ENCODE measurements at regions not wholly inside any gene's neighbourhood (a gene's known extent, or its start where the extent isn't known, plus 50 kb on each side); places are given as distances from the start of the nearest gene placed in this dataset.

GRCh38 chr12:113683574-113683973 lies 211.9 kb upstream of the LHX5 start:
- H3K4me3 ChIP-seq (ENCODE audit: low read length), result no peak overlapping the region
- peaks cover 2% of the 10 kb centered on the region for H3K9me3 ChIP-seq (ENCODE audit: control insufficient read depth, low read length)

GRCh38 chr12:113680868-113681267 lies 209.2 kb upstream of the LHX5 start:
- Histone ChIP-seq H3K36me3 (ENCODE audit: control insufficient read depth, insufficient read depth, low read length, severe bottlenecking) (no peaks in the 10 kb centered on the region), H3K9ac (ENCODE audit: low read length) (no peak overlapping the region), H3K27me3 (replicated peaks; ENCODE audit: control insufficient read depth, insufficient read depth, low read length) (peaks cover 33% of the 10 kb centered on the region), H3K4me3 (ENCODE audit: low read length) (no peak overlapping the region), H3K4me1 (ENCODE audit: control insufficient read depth, insufficient read depth, low read length) (no peaks in the 10 kb centered on the region), H3K9me3 (ENCODE audit: control insufficient read depth, low read length) (peaks cover 2% of the 10 kb centered on the region)
- DNase-seq (ENCODE audit: low read depth), result no peak

More at GRCh38 chr12:113683574-113683973, 211.9 kb upstream of the LHX5 start:
- peaks cover 25% of the 10 kb centered on the region for H3K27me3 ChIP-seq (replicated peaks; ENCODE audit: control insufficient read depth, insufficient read depth, low read length)
- H3K9ac ChIP-seq (ENCODE audit: low read length), result no peak overlapping the region
- no peaks in the 10 kb centered on the region for H3K36me3 ChIP-seq (ENCODE audit: control insufficient read depth, insufficient read depth, low read length, severe bottlenecking)
- no peak for DNase-seq (ENCODE audit: low read depth)
- H3K4me1 ChIP-seq (ENCODE audit: control insufficient read depth, insufficient read depth, low read length), result no peaks in the 10 kb centered on the region

- no peak for DNase-seq (ENCODE audit: low read depth)
- Histone ChIP-seq H3K36me3 (ENCODE audit: control insufficient read depth, insufficient read depth, low read length, severe bottlenecking) (no peaks in the 10 kb centered on the region), H3K9me3 (ENCODE audit: control insufficient read depth, low read length) (peaks cover 2% of the 10 kb centered on the region), H3K27me3 (replicated peaks; ENCODE audit: control insufficient read depth, insufficient read depth, low read length) (peaks cover 36% of the 10 kb centered on the region), H3K9ac (ENCODE audit: low read length) (no peak overlapping the region), H3K4me3 (ENCODE audit: low read length) (no peak overlapping the region), H3K4me1 (ENCODE audit: control insufficient read depth, insufficient read depth, low read length) (no peaks in the 10 kb centered on the region)
These were observed 206.8 kb upstream of the LHX5 start for GRCh38 chr12:113678223-113679119.

GRCh38 chr12:113676547-113676946 lies 204.9 kb upstream of the LHX5 start:
- H3K4me1 ChIP-seq (ENCODE audit: control insufficient read depth, insufficient read depth, low read length), result no peaks in the 10 kb centered on the region
- H3K36me3 ChIP-seq (ENCODE audit: control insufficient read depth, insufficient read depth, low read length, severe bottlenecking), result no peaks in the 10 kb centered on the region
- DNase-seq (ENCODE audit: low read depth), result no peak
- peaks cover 2% of the 10 kb centered on the region for H3K9me3 ChIP-seq (ENCODE audit: control insufficient read depth, low read length)
- H3K4me3 ChIP-seq (ENCODE audit: low read length), result no peak overlapping the region
- no peak overlapping the region for H3K9ac ChIP-seq (ENCODE audit: low read length)
- H3K27me3 ChIP-seq (replicated peaks; ENCODE audit: control insufficient read depth, insufficient read depth, low read length), result peaks cover 35% of the 10 kb centered on the region

- no peak overlapping the region for H3K4me3 ChIP-seq (ENCODE audit: low read length)
- no peaks in the 10 kb centered on the region for H3K36me3 ChIP-seq (ENCODE audit: control insufficient read depth, insufficient read depth, low read length, severe bottlenecking)
- H3K27me3 ChIP-seq (replicated peaks; ENCODE audit: control insufficient read depth, insufficient read depth, low read length), result peaks cover 36% of the 10 kb centered on the region
- peaks cover 2% of the 10 kb centered on the region for H3K9me3 ChIP-seq (ENCODE audit: control insufficient read depth, low read length)
- no peak for DNase-seq (ENCODE audit: low read depth)
- no peaks in the 10 kb centered on the region for H3K4me1 ChIP-seq (ENCODE audit: control insufficient read depth, insufficient read depth, low read length)
- H3K9ac ChIP-seq (ENCODE audit: low read length), result no peak overlapping the region
These were observed 204.4 kb upstream of the LHX5 start for GRCh38 chr12:113676117-113676516.

- Histone ChIP-seq H3K27me3 (replicated peaks; ENCODE audit: control insufficient read depth, insufficient read depth, low read length) (peaks cover 48% of the 10 kb centered on the region), H3K9me3 (ENCODE audit: control insufficient read depth, low read length) (no peaks in the 10 kb centered on the region), H3K36me3 (ENCODE audit: control insufficient read depth, insufficient read depth, low read length, severe bottlenecking) (no peaks in the 10 kb centered on the region), H3K4me3 (ENCODE audit: low read length) (no peak overlapping the region), H3K9ac (ENCODE audit: low read length) (no peak overlapping the region), H3K4me1 (ENCODE audit: control insufficient read depth, insufficient read depth, low read length) (no peaks in the 10 kb centered on the region)
- DNase-seq (ENCODE audit: low read depth), result no peak
These were observed 203.3 kb upstream of the LHX5 start for GRCh38 chr12:113674996-113675395.

- Histone ChIP-seq H3K9ac (ENCODE audit: low read length) (no peak overlapping the region), H3K36me3 (ENCODE audit: control insufficient read depth, insufficient read depth, low read length, severe bottlenecking) (no peaks in the 10 kb centered on the region), H3K27me3 (replicated peaks; ENCODE audit: control insufficient read depth, insufficient read depth, low read length) (peaks cover 54% of the 10 kb centered on the region), H3K9me3 (ENCODE audit: control insufficient read depth, low read length) (no peaks in the 10 kb centered on the region), H3K4me3 (ENCODE audit: low read length) (no peak overlapping the region), H3K4me1 (ENCODE audit: control insufficient read depth, insufficient read depth, low read length) (no peaks in the 10 kb centered on the region)
- no peak for DNase-seq (ENCODE audit: low read depth)
These were observed 202.6 kb upstream of the LHX5 start for GRCh38 chr12:113674302-113674701.

GRCh38 chr12:113673458-113674238 lies 202.0 kb upstream of the LHX5 start:
- Histone ChIP-seq H3K36me3 (ENCODE audit: control insufficient read depth, insufficient read depth, low read length, severe bottlenecking) (no peaks in the 10 kb centered on the region), H3K9me3 (ENCODE audit: control insufficient read depth, low read length) (no peaks in the 10 kb centered on the region), H3K4me1 (ENCODE audit: control insufficient read depth, insufficient read depth, low read length) (no peaks in the 10 kb centered on the region), H3K4me3 (ENCODE audit: low read length) (no peak overlapping the region), H3K27me3 (replicated peaks; ENCODE audit: control insufficient read depth, insufficient read depth, low read length) (peaks cover 59% of the 10 kb centered on the region), H3K9ac (ENCODE audit: low read length) (no peak overlapping the region)
- no peak for DNase-seq (ENCODE audit: low read depth)

GRCh38 chr12:113670742-113671141 lies 199.1 kb upstream of the LHX5 start:
- Histone ChIP-seq H3K9ac (ENCODE audit: low read length) (no peak overlapping the region), H3K27me3 (replicated peaks; ENCODE audit: control insufficient read depth, insufficient read depth, low read length) (peaks cover 68% of the 10 kb centered on the region), H3K4me3 (ENCODE audit: low read length) (no peak overlapping the region), H3K9me3 (ENCODE audit: control insufficient read depth, low read length) (no peaks in the 10 kb centered on the region), H3K4me1 (ENCODE audit: control insufficient read depth, insufficient read depth, low read length) (no peaks in the 10 kb centered on the region), H3K36me3 (ENCODE audit: control insufficient read depth, insufficient read depth, low read length, severe bottlenecking) (no peaks in the 10 kb centered on the region)
- DNase-seq (ENCODE audit: low read depth), result no peak

- Histone ChIP-seq H3K4me1 (ENCODE audit: control insufficient read depth, insufficient read depth, low read length) (no peaks in the 10 kb centered on the region), H3K4me3 (ENCODE audit: low read length) (no peak overlapping the region), H3K27me3 (replicated peaks; ENCODE audit: control insufficient read depth, insufficient read depth, low read length) (peaks cover 64% of the 10 kb centered on the region), H3K9me3 (ENCODE audit: control insufficient read depth, low read length) (no peaks in the 10 kb centered on the region), H3K9ac (ENCODE audit: low read length) (no peak overlapping the region), H3K36me3 (ENCODE audit: control insufficient read depth, insufficient read depth, low read length, severe bottlenecking) (no peaks in the 10 kb centered on the region)
- no peak for DNase-seq (ENCODE audit: low read depth)
These were observed 196.1 kb upstream of the LHX5 start for GRCh38 chr12:113667676-113668356.

- Histone ChIP-seq H3K4me3 (ENCODE audit: low read length) (no peak overlapping the region), H3K4me1 (ENCODE audit: control insufficient read depth, insufficient read depth, low read length) (no peaks in the 10 kb centered on the region), H3K27me3 (replicated peaks; ENCODE audit: control insufficient read depth, insufficient read depth, low read length) (peaks cover 70% of the 10 kb centered on the region), H3K9ac (ENCODE audit: low read length) (no peak overlapping the region), H3K9me3 (ENCODE audit: control insufficient read depth, low read length) (no peaks in the 10 kb centered on the region), H3K36me3 (ENCODE audit: control insufficient read depth, insufficient read depth, low read length, severe bottlenecking) (no peaks in the 10 kb centered on the region)
- DNase-seq (ENCODE audit: low read depth), result no peak
These were observed 195.4 kb upstream of the LHX5 start for GRCh38 chr12:113667095-113667494.

Measured in adipocyte (in vitro differentiated cells).